Liver (tissue), 8 donors: ENCODE measurements at regions not wholly inside any gene's neighbourhood (a gene's known extent, or its start where the extent isn't known, plus 50 kb on each side); places are given as distances from the start of the nearest gene placed in this dataset.

Source experiments
- DNase-seq: peaks from one replicate; pipeline ENCODE4 v3.0.0-alpha.2; 2017; ENCODE audit warnings: low spot score
- H3K27ac ChIP-seq, 2 donors: one replicate each; pipeline ENCODE4 v1.7.0; 2013; ENCODE audit warnings: inconsistent platforms in 2 of 2, low read length in 2 of 2, control low read depth in 1 of 2, low read depth in 1 of 2, mild to moderate bottlenecking in 1 of 2
- H3K27me3 ChIP-seq, 4 donors: one replicate each; pipeline versions ENCODE4 v1.6.1 to v1.7.0; 2013; ENCODE audit warnings: low read length in 3 of 4, inconsistent platforms in 1 of 4, mild to moderate bottlenecking in 1 of 4, moderate library complexity in 1 of 4; ENCODE audit not compliant: control insufficient read depth in 4 of 4, insufficient read depth in 4 of 4
- H3K36me3 ChIP-seq, 4 donors: one replicate each; pipeline versions ENCODE4 v1.6.1 to v1.7.0; 2013; ENCODE audit warnings: low read length in 3 of 4, mild to moderate bottlenecking in 3 of 4, low read depth in 1 of 4, moderate library complexity in 1 of 4; ENCODE audit not compliant: control insufficient read depth in 4 of 4, insufficient read depth in 3 of 4
- H3K4me1 ChIP-seq, 4 donors: one replicate each; pipeline versions ENCODE4 v1.6.1 to v1.7.0; 2013; ENCODE audit warnings: low read length in 3 of 4, mild to moderate bottlenecking in 3 of 4, moderate library complexity in 1 of 4; ENCODE audit not compliant: control insufficient read depth in 4 of 4, insufficient read depth in 4 of 4
- H3K4me3 ChIP-seq, 3 donors: one replicate each; pipeline versions ENCODE4 v1.6.1 to v1.7.0; 2013; ENCODE audit warnings: low read length in 3 of 3, control low read depth in 1 of 3, low read depth in 1 of 3, mild to moderate bottlenecking in 1 of 3
- H3K9ac ChIP-seq, 2 donors: one replicate each; pipeline ENCODE4 v1.7.0; 2013; ENCODE audit warnings: low read length in 2 of 2, mild to moderate bottlenecking in 2 of 2, moderate library complexity in 2 of 2, control low read depth in 1 of 2, low read depth in 1 of 2
- H3K9me3 ChIP-seq, 4 donors: one replicate each; pipeline versions ENCODE4 v1.6.1 to v1.7.0; 2013; ENCODE audit warnings: low read length in 3 of 4; ENCODE audit not compliant: control insufficient read depth in 4 of 4
- CTCF ChIP-seq: fragments of 150-350 bp; IDR thresholded peaks from 2 replicates; pipeline ENCODE4 v1.5.1; 2017; ENCODE audit warnings: improper control_type of control experiment, low read depth, low read length; ENCODE audit not compliant: missing input control
- EGR1 ChIP-seq, 2 donors: IDR thresholded peaks; 2 replicates each; pipeline ENCODE4 v1.6.1; 2016 to 2018; ENCODE audit warnings: antibody characterized with exemption in 2 of 2, low read depth in 2 of 2
- FOXA1 ChIP-seq: IDR thresholded peaks from 2 replicates; pipeline ENCODE4 v1.6.1; 2016; ENCODE audit warnings: antibody characterized with exemption
- FOXA2 ChIP-seq: IDR thresholded peaks from 2 replicates; pipeline ENCODE4 v1.6.1; 2016; ENCODE audit warnings: antibody characterized with exemption
- GABPA ChIP-seq, 2 donors: IDR thresholded peaks in 1 of 2; conservative IDR thresholded peaks in 1 of 2; 2 replicates each; pipeline ENCODE4 v1.6.1; 2016; ENCODE audit warnings: antibody characterized with exemption in 2 of 2, mild to moderate bottlenecking in 1 of 2, moderate library complexity in 1 of 2
- HNF4A ChIP-seq, 2 donors: conservative IDR thresholded peaks; 2 replicates each; pipeline ENCODE4 v1.6.1; 2016; ENCODE audit warnings: antibody characterized with exemption in 2 of 2, mild to moderate bottlenecking in 2 of 2
- HNF4G ChIP-seq: IDR thresholded peaks from 2 replicates; pipeline ENCODE4 v1.6.1; 2016; ENCODE audit warnings: antibody characterized with exemption
- JUND ChIP-seq, 2 donors: IDR thresholded peaks; 2 replicates each; pipeline ENCODE4 v1.6.1; 2016; ENCODE audit warnings: antibody characterized with exemption in 2 of 2
- MAX ChIP-seq: IDR thresholded peaks from 2 replicates; pipeline ENCODE4 v1.6.1; 2016; ENCODE audit warnings: antibody characterized with exemption
- NR2F2 ChIP-seq: IDR thresholded peaks from 2 replicates; pipeline ENCODE4 v1.6.1; 2016; ENCODE audit warnings: antibody characterized with exemption
- RAD21 ChIP-seq, 2 donors: IDR thresholded peaks; 2 replicates each; pipeline ENCODE4 v1.6.1; 2016; ENCODE audit warnings: antibody characterized with exemption in 2 of 2, mild to moderate bottlenecking in 2 of 2
- REST ChIP-seq: IDR thresholded peaks from 2 replicates; pipeline ENCODE4 v1.6.1; 2016; ENCODE audit warnings: antibody characterized with exemption, mild to moderate bottlenecking
- RXRA ChIP-seq, 2 donors: IDR thresholded peaks; 2 replicates each; pipeline ENCODE4 v1.6.1; 2017 to 2018; ENCODE audit warnings: antibody characterized with exemption in 2 of 2, mild to moderate bottlenecking in 1 of 2
- YY1 ChIP-seq: IDR thresholded peaks from 2 replicates; pipeline ENCODE4 v1.6.1; 2016; ENCODE audit warnings: antibody characterized with exemption, mild to moderate bottlenecking
- ZBTB33 ChIP-seq: IDR thresholded peaks from 2 replicates; pipeline ENCODE4 v1.6.1; 2016; ENCODE audit warnings: antibody characterized with exemption
- WGBS: extraction: QIAGEN DNeasy Blood & Tissue Kit; methylation state at CpG from one replicate; pipeline ENCODE4 v1.1.7; 2013; 5-methylcytosine and 5-hydroxymethylcytosine counted together
- donor health status: healthy.
- donor health status: healthy.
- donor health status: healthy.
- donor health status: healthy.
- donor health status: healthy.

- Histone ChIP-seq H3K9me3 (no peaks in the 10 kb centered on the region), H3K4me3 (no peak overlapping the region), H3K9ac (no peak overlapping the region), H3K4me1 (no peaks in the 10 kb centered on the region), H3K27me3 (no peaks in the 10 kb centered on the region), H3K27ac (no peak overlapping the region), H3K36me3 (no peaks in the 10 kb centered on the region)
- no peak for TF ChIP-seq NR2F2
- no peak for DNase-seq
- 30% methylated on average over 1 of the region's 1 CpG for WGBS
Measured at GRCh38 chr3:117181222-117181621, 471.6 kb downstream of the TUSC7 start.

- Histone ChIP-seq H3K9me3 (no peaks in the 10 kb centered on the region), H3K27me3 (no peaks in the 10 kb centered on the region), H3K4me1 (no peaks in the 10 kb centered on the region), H3K27ac (no peak overlapping the region), H3K4me3 (no peak overlapping the region), H3K36me3 (no peaks in the 10 kb centered on the region), H3K9ac (no peak overlapping the region)
- TF ChIP-seq RAD21 (IDR thresholded peaks at IDR 0.05) (no peak), YY1 (no peak), RXRA (IDR thresholded peaks at IDR 0.05) (no peak), ZBTB33 (no peak), HNF4G (no peak), REST (no peak), FOXA2 (no peak)
- 77% methylated on average over 4 of the region's 4 CpGs for WGBS
- DNase-seq = no peak
Measured at GRCh38 chr3:117184574-117184973, 475.0 kb downstream of the TUSC7 start.

GRCh38 chr3:117191245-117191644, 481.7 kb downstream of the TUSC7 start:
- no peak overlapping the region for H3K27ac ChIP-seq
- H3K4me3 ChIP-seq = no peak overlapping the region
- no peaks in the 10 kb centered on the region for H3K9me3 ChIP-seq
- H3K9ac ChIP-seq = no peak overlapping the region
- DNase-seq = no peak
- no peaks in the 10 kb centered on the region for H3K36me3 ChIP-seq
- no peaks in the 10 kb centered on the region for H3K27me3 ChIP-seq
- H3K4me1 ChIP-seq = no peaks in the 10 kb centered on the region
- WGBS = 85% methylated on average over 1 of the region's 1 CpG
- TF ChIP-seq RAD21 (IDR thresholded peaks at IDR 0.05) (no peak), MAX (no peak), ZBTB33 (no peak), FOXA2 (no peak), HNF4A (conservative IDR thresholded peaks at IDR 0.05) (no peak), JUND (IDR thresholded peaks at IDR 0.05) (no peak), CTCF (no peak), RXRA (IDR thresholded peaks at IDR 0.05) (no peak), FOXA1 (no peak), EGR1 (IDR thresholded peaks at IDR 0.05; ENCODE audit: low read depth in 2 of 2) (no peak), REST (no peak), NR2F2 (no peak), GABPA (IDR thresholded peaks at IDR 0.05 in 1 of 2, conservative IDR thresholded peaks at IDR 0.05 in 1 of 2) (no peak), HNF4G (no peak)
